GDM1 (cell line): ENCODE measurements at regions not wholly inside any gene's neighbourhood (a gene's known extent, or its start where the extent isn't known, plus 50 kb on each side); places are given as distances from the start of the nearest gene placed in this dataset.
"Not testable (repeated sequence)": the region's sequence is repeated elsewhere in the genome, so short reads cannot be mapped to it uniquely, and the experiment has no call there.

ENCODE experiments used
- DNase-seq: peaks from one replicate; lab custom pipeline; 2025; lab: John Stamatoyannopoulos, UW

GRCh38 chr12:11539156-11539555 is 110.3 kb upstream of the ETV6 start:
- DNase-seq, result no peak

GRCh38 chr12:11540156-11540555 is 109.3 kb upstream of the ETV6 start:
- no peak for DNase-seq

GRCh38 chr12:11540615-11541310 is 108.7 kb upstream of the ETV6 start:
- no peak for DNase-seq

GRCh38 chr12:11542599-11542998 is 106.9 kb upstream of the ETV6 start:
- no peak for DNase-seq

- DNase-seq, result no peak
Measured at GRCh38 chr12:11543457-11544158, 105.9 kb upstream of the ETV6 start.

- peak; percentile 56 for DNase-seq
Measured at GRCh38 chr12:11545484-11546330, 103.8 kb upstream of the ETV6 start.

GRCh38 chr12:11546582-11547270 is 102.7 kb upstream of the ETV6 start:
- not testable (repeated sequence) for DNase-seq

GRCh38 chr12:11547271-11547646 is 102.2 kb upstream of the ETV6 start:
- not testable (repeated sequence) for DNase-seq

GRCh38 chr12:11549119-11549518 is 100.4 kb upstream of the ETV6 start:
- no peak for DNase-seq

GRCh38 chr12:11553871-11554533 is 95.5 kb upstream of the ETV6 start:
- DNase-seq, result peak; percentile 34

- DNase-seq, result no peak
Measured at GRCh38 chr12:11555195-11555594, 94.3 kb upstream of the ETV6 start.

GRCh38 chr12:11555743-11556625 is 93.5 kb upstream of the ETV6 start:
- no peak for DNase-seq

- no peak for DNase-seq
Measured at GRCh38 chr12:11556682-11557081, 92.8 kb upstream of the ETV6 start.

GRCh38 chr12:11559626-11560340 is 89.7 kb upstream of the ETV6 start:
- DNase-seq, result no peak

- no peak for DNase-seq
Measured at GRCh38 chr12:11561411-11561810, 88.1 kb upstream of the ETV6 start.

GRCh38 chr12:11563785-11564739 is 85.4 kb upstream of the ETV6 start:
- DNase-seq, result no peak

- no peak for DNase-seq
Measured at GRCh38 chr12:11564984-11565651, 84.4 kb upstream of the ETV6 start.

GRCh38 chr12:11565752-11566151 is 83.7 kb upstream of the ETV6 start:
- no peak for DNase-seq
